GM21576 (cell line): ENCODE measurements at regions not wholly inside any gene's neighbourhood (a gene's known extent, or its start where the extent isn't known, plus 50 kb on each side); places are given as distances from the start of the nearest gene placed in this dataset.

Experiments used
- ATAC-seq: cut with Tn5 transposase; IDR thresholded peaks from one replicate; pipeline ENCODE4 v1.9.1; 2021; ENCODE audit warnings: mild to moderate bottlenecking, moderate library complexity; ENCODE audit not compliant: unreplicated experiment

DNA sequence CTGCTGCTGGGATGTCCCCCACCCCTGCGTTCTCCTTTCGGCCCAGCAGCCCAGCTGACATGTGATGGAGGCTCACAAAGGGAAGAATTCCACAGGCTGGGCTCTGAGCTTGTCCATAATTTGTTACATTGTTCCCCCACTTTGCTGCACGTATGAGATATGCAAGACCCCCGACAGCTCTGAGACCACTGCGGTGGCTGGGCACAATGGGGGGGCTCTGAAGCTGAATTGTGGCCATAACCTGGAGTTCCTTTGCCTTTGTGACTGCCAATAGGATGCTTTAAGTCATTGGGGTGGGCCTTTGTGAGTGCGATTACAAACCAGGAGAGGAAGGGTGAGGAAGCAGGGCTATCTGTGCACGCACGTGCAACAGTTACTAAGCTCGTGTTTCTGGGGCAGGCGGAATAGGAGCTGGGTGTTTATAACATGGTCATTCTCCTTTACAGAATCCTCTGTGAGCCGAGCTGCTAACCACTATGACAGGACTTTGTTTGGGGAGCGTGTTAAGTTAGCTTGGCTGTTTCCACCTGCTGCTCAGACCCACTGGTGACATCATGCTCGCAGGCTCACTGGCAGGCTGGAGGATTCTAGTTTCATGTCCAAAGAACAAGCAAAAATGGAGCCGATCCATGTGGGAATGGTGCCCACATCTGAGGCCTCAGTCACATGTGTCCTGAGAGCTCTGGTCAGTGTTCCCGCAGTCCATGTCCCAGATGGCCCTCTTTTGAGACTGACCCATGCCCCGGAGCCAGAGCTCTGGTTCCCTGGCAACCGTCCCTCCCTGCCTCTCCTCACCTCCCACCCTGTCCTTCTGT is 208.3 kb upstream of the SALL1 start:
- ATAC-seq = no peak

DNA sequence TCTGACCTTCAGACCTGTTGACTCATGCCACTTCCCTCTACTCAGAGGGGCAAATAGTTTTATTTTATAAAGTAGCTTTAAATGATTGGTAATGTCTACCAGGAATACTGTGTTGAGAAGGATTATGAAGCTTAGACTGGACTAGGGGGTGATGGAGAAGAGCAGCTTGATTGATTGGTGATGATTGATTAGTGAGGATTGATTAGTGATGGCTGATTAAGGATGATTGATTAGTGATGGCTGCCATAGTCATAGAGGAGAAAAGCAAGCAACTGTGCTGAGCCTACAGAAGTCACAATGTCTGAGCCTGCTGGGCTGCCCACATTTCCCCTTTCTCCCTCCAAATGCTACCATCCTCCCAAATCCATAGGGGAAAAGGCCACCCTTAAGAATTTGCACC is 206.8 kb upstream of the SALL1 start:
- no peak for ATAC-seq

DNA sequence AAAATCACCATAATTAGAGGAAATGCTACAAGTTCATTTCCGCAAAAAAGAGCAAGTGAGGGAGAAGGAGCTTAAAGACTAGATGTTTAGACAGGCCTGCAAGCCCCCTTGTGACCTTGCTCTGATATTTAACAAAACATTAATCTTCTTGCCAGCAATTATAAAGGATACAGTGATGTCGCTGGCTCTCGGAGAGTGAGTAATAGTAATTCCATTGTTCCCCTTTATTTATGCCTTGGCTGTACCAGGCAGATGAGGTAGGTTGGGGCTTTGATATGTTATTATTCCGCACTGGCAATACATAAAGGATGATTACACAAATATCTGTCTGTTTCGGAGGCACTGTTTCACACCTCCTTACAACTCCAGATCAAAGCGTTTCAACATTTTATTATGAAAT is 204.8 kb upstream of the SALL1 start:
- ATAC-seq = no peak

DNA sequence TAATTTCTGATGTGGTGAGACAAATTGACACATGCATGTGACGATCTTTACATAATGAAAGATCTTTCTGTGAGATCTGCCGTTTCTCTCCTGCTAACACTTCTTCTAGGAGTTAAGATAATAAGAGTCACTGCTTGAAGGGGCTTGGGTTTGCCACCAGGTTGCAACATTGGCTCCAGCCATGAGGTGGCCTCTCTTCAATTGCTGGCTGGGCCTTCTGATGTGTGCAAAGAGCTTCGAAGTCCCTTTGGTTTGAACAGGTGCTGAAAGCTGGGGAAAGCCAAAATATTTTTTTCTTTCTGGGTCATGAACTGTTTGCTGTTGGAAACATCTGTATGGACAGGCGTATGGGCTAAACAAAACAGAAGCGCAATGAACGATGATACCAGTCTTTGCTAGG is 204.1 kb upstream of the SALL1 start:
- no peak for ATAC-seq

DNA sequence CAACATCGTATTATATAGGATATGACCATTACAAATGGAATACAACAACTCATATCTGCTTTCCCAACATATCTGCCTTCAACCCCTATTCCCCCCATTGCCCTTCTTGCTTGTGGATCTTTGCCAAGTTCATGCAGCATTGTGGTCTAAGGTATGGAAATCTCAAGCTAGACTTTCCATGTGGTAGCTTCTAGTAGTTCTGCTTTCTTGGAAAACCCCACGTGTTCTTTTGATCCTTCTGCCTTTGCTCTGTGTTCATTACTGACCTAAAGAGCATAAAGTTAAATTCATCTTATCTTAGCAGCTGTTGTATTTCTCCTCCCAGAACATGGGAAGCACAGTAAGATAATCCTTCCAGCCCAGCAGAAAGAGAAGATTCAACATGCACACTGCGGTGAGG is 202.0 kb upstream of the SALL1 start:
- no peak for ATAC-seq

DNA sequence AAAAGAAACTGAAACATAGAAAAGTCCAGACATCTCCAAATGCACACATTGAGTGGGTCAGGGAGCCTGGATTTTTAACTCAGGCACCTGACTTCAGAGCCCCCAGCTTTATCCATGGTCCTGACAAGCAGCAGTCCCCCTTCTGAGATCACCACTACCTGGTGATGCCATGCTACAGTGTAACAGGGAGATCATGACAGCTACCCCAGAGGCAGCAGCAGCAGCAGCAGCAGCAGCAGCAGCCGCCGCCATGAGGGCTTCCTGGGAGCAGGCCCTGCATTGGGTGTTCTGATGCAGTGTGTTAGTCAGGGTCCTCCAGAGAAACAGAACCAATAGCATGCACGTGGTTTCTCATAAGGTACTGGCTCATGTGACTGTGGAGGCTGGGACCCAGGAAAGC is 198.6 kb upstream of the SALL1 start:
- no peak for ATAC-seq

DNA sequence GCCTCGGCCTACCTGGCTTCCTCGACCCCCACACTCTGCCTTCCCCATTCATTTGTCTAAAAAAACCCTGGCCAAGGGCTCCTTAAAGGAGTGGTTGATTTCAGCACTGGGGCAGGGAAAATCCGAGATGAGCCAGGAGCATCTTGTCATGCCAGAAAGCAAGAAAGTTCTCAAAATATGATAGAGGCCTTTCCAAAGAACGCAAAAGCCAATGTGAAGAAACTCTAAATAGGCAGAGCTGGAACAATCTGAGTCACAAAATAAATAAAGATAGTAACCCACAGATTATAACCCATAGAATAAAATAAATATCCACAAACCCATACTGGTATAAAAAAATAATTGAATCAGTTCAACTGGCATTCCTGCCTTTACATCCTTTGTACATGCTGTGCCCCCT is 192.3 kb upstream of the SALL1 start:
- no peak for ATAC-seq

DNA sequence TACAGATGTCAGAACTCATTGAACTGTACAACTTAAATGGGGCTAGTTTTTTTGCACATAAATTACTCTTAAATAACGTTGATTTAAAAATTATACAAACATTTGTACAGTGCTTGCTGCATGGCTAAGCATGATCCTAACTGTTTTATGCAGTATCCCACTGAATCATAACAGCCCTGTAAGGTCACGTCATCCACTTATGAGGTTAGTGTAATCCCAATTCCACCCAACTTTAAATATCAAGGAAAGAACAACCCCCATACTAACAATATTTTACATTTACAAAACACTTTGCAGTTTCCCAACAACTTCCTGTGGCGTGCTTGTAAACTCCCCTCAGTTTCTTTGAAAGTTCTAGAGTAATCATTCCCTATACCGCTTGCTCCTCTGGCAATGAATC is 190.1 kb upstream of the SALL1 start:
- no peak for ATAC-seq

DNA sequence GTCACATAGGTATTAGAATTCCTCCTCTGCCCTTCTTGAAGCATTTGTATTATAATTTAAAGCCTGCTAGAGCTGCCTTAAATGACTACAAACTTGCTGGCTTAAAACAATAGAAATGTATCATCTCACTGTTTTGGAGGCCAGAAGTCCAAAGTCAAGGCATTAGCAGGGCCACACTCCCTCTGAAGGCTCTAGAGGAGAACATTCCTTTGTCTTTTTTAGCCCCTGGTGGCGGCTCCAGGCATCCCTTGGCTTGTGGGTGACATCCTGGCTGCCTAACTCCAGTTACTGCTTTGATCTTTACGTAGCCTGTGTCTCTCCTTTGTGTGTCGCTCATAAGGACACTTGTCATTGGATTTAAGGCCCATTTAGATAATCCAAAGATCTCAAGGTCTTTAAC is 186.6 kb upstream of the SALL1 start:
- no peak for ATAC-seq

DNA sequence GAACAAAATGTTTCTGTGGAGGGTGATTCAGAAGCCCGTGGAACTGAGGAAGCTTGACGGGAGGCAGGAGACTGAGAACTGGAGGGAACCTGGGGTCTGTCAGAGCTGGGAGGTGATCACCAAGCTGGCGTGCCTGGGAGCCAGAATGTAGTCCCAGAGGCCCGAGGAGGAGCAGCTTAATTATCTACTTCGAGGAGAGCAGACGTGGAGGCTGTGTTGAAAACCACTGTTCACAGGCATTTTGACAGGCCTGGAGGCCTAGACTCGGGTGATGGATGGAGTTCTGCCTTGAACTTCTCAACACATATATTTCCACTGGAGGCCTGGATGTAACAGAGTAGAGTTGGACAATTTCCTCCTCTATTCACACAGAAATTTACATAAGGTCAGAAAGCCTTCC is 177.7 kb upstream of the SALL1 start:
- no peak for ATAC-seq

DNA sequence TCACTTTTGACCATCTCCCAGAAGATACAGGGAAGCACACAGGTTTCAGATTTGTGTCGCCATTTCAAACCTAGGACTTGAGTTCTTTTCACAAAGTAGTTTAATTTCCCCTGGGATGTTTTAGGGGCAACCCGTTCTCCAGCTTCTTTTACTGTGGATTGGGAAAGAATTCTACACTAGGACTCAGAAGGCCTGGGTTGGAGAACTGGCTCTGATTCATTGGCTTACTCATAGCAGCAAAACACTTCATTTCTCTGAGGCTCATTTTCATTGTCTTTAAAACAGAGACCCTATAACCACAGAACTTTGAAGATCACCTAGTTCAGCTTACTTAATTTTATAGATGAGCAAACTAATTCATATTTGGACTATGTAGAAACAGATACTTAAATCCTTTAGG is 175.9 kb upstream of the SALL1 start:
- ATAC-seq = no peak

DNA sequence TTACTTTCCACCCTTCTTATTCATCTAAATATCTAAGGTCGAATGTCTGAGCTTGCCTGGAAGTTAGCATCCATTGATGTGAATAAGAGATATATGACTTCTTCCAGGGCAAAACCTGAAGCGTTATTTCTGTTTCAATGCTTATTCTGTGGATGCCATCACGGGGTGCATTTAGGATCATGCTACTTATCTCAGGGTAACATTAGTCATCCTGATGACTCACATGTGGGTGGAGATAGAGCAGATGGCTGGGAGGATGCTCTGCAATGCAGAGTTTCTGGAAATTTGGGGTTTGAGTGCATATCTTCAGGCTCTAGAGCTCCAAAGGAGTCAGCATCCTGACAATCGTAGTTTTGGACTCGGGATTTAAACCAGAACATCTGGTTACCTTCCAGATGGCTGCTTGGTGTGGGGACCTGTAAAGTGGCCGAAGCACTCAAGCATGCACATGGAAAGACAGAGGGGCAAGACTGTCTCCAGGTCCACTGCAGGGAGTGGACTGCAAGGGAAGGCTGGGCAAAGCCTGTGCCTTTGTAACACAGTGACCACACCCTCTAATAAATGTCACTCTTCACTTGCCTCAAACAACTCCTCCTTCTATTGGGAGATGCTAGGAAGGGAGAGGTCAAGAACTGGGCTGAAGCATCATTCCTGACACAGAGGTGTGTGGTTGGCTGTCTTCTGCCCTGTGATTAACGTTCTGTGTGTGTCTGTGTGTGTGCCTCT is 175.2 kb upstream of the SALL1 start:
- ATAC-seq = no peak

DNA sequence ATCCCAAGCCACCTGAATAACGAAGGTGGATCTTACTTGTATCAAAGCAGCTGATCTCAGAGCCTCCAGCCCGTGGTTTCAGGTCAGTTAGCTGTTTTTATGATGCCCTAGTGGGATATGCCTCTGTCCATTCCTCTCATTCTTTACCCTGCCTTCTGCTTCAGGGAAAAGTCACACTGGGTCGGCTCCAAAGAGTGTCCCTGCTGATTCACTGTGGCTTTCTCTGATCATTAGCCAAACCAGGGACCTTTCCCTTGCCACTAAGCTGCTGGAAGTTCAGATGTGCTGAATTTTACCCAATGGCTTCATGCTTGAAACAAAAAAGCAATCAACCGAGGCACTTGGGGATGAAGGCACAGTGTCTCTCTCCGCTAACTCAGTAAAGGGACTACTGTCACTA is 170.2 kb upstream of the SALL1 start:
- no peak for ATAC-seq

DNA sequence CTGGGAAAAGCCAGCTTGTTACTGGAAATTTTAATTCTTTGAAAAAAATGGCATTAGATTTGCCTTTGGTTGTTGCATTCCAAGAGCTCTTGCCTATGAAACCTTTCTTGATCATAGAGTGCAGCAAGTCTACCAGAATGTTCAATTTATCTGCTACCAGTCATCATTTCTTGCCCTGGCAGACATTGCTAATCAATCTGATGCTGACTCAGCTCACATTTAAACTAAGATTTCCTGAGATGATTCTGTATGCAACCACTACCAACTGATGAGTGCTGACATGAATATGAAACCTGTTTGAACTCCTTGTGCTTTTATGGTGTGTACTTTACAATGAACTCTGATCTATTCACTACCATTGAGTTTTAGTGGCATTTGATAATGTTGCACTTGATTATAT is 166.5 kb upstream of the SALL1 start:
- no peak for ATAC-seq

DNA sequence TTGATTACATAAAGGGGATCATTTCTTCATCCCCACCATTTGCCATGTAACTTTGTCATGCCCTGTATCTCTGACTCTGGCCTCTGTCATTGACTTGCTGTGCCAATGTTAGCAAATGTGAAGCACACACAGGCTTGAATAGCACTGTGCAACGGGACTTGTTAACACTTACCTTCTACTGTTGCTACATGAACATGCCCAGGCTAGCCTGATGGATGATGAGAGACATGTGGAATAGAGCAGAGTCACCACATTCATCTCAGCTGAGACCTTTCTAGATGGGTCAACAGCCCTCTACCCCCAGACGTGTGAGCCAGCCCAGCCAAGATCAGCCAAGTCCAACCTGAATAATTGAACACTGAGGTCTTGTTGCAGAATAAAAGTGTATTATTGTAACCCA is 162.1 kb upstream of the SALL1 start:
- ATAC-seq = no peak

DNA sequence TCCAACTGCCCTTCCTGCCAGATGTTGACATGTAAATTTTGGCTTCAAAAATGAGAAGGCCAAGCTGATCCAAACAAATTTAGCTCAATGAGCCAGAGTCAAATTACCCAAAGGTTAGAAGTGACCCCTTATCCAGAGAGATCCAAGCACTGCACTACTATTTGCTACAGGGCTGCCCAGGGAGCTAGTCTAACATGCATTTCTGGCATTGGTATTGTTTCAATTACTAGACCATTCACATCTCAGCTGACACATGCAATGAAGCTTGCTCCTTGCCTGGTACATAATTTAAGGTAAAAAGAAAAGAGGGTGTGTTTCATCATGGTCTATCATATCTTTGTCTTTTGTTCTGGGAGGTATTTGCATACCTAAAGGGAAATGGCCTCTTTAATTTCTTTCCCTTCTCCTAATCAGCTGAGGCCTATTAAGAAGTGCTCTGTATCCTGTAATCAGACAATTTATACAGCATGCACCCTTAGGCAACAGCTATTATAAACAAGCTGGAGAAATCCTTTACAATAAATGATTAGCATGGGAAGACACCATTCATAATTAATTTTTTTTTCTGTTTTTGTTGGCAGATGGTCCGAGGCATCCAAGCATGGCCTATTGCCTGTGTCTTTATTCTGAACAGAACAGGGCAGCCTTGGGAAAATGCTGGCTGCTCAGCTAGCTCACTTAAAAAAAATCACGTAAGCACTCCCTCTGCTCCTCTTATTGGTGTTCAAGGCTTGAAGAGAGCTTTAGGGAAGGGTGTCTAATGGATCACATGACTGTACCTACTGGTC is 161.5 kb upstream of the SALL1 start:
- ATAC-seq = no peak

DNA sequence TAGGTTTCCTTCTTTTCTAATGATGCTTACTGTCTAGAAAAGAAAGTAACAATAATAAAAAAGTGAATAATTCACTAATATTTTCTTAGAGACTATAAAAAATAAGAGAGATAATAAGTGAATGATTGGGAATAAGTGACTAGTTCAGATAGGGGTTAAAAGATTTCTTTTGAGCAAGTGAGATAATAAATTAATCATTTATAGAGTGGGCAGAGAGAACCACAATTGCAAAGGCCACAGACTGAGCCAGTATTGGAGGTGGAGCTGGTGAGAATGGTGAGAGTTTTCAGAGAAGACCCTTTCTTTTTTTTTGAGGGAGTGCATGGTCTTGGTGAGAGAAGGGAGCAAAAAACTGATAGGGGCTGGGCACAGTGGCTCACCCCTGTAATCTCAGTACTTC is 159.1 kb upstream of the SALL1 start:
- ATAC-seq = no peak

DNA sequence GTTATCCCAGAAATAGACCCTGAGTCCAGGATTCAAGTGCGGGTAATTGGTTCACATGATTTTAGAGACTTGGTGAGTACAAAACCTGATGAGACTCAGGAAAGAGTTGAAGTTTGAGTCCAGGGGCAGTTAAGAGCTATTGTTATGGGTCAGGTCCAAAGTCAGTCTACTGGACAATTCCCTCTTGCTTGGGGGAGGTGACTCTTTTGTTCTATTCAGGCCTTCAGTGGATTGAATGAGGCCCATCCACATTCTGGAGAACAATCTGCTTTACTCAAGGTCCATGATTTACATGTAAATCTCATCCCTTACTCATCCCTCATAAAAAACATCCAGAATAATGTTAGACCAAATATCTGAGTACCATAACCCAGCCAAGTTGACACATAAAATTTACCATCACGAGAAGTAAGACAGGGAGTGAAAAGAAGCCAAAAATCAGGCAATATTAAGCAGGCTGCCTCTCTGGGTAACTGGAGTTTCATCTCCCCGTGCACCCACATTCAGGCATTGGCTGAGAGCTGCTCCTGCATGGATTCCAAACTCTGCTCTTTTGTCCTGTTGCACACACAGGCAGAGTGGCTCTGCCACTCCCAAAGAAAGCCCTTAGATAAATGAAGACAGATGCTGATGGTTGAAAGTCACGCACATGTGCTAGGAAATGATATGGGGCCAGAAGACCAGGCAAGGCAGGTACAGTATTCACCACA is 156.0 kb upstream of the SALL1 start:
- ATAC-seq = no peak

DNA sequence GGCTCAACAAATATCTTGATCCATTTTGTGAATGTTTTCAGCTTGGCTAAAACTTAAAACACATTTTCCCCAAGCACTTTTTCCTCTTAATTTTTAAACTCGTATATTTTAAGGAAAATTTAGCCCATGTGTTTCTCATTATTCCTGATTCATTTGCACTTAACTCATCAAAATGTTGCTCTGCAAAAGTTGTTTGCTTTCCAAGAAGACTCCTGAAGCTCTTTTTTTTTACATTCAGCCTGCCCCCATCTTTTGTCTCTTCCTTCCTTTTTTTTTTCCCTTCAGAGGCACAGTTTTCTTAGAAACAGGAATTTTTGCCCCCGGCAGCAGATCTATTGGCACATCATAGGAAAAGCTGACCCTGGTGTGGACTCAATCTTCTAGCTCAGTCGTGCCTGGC is 155.0 kb upstream of the SALL1 start:
- no peak for ATAC-seq

DNA sequence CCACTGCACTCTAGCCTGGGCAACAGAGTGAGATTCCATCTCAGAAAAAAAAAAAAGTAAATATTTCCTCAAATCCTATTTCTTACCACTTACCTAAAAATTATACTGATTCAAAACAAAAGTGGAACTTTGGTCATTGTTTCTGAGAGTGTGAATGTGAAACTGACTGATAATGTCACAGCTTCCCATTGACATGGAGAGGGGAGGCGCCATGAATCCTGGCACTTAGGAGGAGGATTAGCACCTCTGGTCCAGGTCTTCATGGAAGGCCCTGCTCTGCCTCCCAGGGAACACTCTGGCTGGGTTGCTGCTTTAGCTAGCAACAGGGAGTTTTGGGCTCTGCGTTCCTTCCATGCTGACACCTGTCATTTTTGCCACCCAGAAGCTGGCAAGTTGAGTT is 154.3 kb upstream of the SALL1 start:
- ATAC-seq = no peak

DNA sequence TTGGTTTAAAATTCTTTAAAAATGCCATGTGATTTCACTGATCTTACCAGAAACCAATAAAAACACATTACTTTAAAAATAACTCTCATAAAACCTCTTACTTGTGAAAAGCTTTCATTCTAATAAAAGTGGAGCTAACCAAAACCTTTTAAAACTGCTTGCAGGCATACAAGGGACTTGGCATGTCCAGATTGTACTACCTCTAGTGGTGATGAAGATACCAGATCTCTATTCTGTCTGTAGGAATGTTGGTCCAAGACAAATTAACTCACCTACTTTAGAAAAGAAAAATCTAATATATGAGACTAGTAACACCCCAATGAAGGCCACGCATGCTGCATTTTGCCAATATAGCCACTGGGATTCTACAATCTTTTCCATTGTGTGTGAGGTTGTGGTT is 151.0 kb upstream of the SALL1 start:
- ATAC-seq = no peak
